GM03348 (cell line): ENCODE measurements at regions not wholly inside any gene's neighbourhood (a gene's known extent, or its start where the extent isn't known, plus 50 kb on each side); places are given as distances from the start of the nearest gene placed in this dataset.

Experiments used
- DNase-seq: peaks from one replicate; pipeline ENCODE4 v3.0.0; 2012; ENCODE audit warnings: low spot score

GRCh38 chr5:4319478-4320128, 724.0 kb downstream of the IRX1 start:
- DNase-seq, result no peak

GRCh38 chr5:4330327-4330726, 734.7 kb downstream of the IRX1 start:
- DNase-seq, result no peak

GRCh38 chr5:4335078-4335477, 739.4 kb downstream of the IRX1 start:
- DNase-seq, result no peak

- DNase-seq, result no peak
Observed at GRCh38 chr5:4337519-4337918, 741.9 kb downstream of the IRX1 start.

GRCh38 chr5:4339949-4340348, 744.3 kb downstream of the IRX1 start:
- DNase-seq, result no peak

GRCh38 chr5:4345850-4346249, 750.2 kb downstream of the IRX1 start:
- DNase-seq, result no peak

- DNase-seq, result no peak
Observed at GRCh38 chr5:4348423-4348822, 752.8 kb downstream of the IRX1 start.

GRCh38 chr5:4348919-4349318, 753.3 kb downstream of the IRX1 start:
- DNase-seq, result no peak

GRCh38 chr5:4356201-4356600, 760.6 kb downstream of the IRX1 start:
- DNase-seq, result no peak

GRCh38 chr5:4359847-4360246, 764.2 kb downstream of the IRX1 start:
- DNase-seq, result no peak

- no peak for DNase-seq
Observed at GRCh38 chr5:4361753-4362152, 766.1 kb downstream of the IRX1 start.

- DNase-seq, result no peak
Observed at GRCh38 chr5:4362411-4362810, 766.8 kb downstream of the IRX1 start.

- DNase-seq, result no peak
Observed at GRCh38 chr5:4363045-4363444, 767.4 kb downstream of the IRX1 start.

- no peak for DNase-seq
Observed at GRCh38 chr5:4366628-4367027, 771.0 kb downstream of the IRX1 start.

- DNase-seq, result no peak
Observed at GRCh38 chr5:4370218-4370617, 769.9 kb upstream of the ADAMTS16 start.

GRCh38 chr5:4372481-4372880, 767.6 kb upstream of the ADAMTS16 start:
- DNase-seq, result no peak

GRCh38 chr5:4373051-4373820, 766.9 kb upstream of the ADAMTS16 start:
- DNase-seq, result no peak

- no peak for DNase-seq
Observed at GRCh38 chr5:4374866-4375265, 765.3 kb upstream of the ADAMTS16 start.

- no peak for DNase-seq
Observed at GRCh38 chr5:4375640-4376039, 764.5 kb upstream of the ADAMTS16 start.

GRCh38 chr5:4383102-4383501, 757.0 kb upstream of the ADAMTS16 start:
- DNase-seq, result no peak

- DNase-seq, result no peak
Observed at GRCh38 chr5:4383518-4384198, 756.5 kb upstream of the ADAMTS16 start.

- no peak for DNase-seq
Observed at GRCh38 chr5:4384649-4385048, 755.5 kb upstream of the ADAMTS16 start.

- DNase-seq, result no peak
Observed at GRCh38 chr5:4386152-4386551, 754.0 kb upstream of the ADAMTS16 start.
